CD4-positive, alpha-beta T cell (primary cell): ENCODE measurements at regions not wholly inside any gene's neighbourhood (a gene's known extent, or its start where the extent isn't known, plus 50 kb on each side); places are given as distances from the start of the nearest gene placed in this dataset.

Experiments
- ATAC-seq: fragments of 200-7000 bp; cut with Tn5 transposase; one replicate; pipeline ENCODE4 v1.10.0; 2022; ENCODE audit warnings: mild to moderate bottlenecking; ENCODE audit not compliant: poor library complexity
- CTCF ChIA-PET: fragments of 350-600 bp; sonication (Branson Sonifier 250); formaldehyde crosslinking; loops from one replicate; lab custom pipeline; 2021; ENCODE audit warnings: antibody characterized with exemption, inconsistent platforms; lab: Charles Lee
- POLR2A ChIA-PET: fragments of 350-600 bp; sonication (Branson Sonifier 250); formaldehyde crosslinking; loops from one replicate; lab custom pipeline; 2021; ENCODE audit warnings: antibody characterized with exemption, inconsistent platforms; lab: Charles Lee
- DNase-seq, 14 experiments: peaks; one replicate each; pipeline ENCODE4 v3.0.0-alpha.2; 2013 to 2020; ENCODE audit warnings: mixed read lengths in 2 of 14
- H3K27ac ChIP-seq, 2 donors: one replicate each; pipeline versions ENCODE4 v1.5.1 to v1.7.0; 2013; ENCODE audit warnings: low read length in 2 of 2, low read depth in 1 of 2, mild to moderate bottlenecking in 1 of 2
- H3K27me3 ChIP-seq, 2 experiments: 1 replicate in 1 of 2; 2 replicates in 1 of 2; pipeline versions ENCODE4 v1.6.1 to v1.7.0; 2013; ENCODE audit warnings: low read length in 2 of 2, control low read depth in 1 of 2, mild to moderate bottlenecking in 1 of 2, moderate library complexity in 1 of 2; ENCODE audit not compliant: insufficient read depth in 2 of 2, control insufficient read depth in 1 of 2
- H3K36me3 ChIP-seq: one replicate; pipeline ENCODE4 v1.6.1; 2013; ENCODE audit warnings: low read length, control low read depth; ENCODE audit not compliant: insufficient read depth
- H3K4me1 ChIP-seq: one replicate; pipeline ENCODE4 v1.6.1; 2013; ENCODE audit warnings: low read length, control low read depth; ENCODE audit not compliant: insufficient read depth
- H3K4me3 ChIP-seq: one replicate; pipeline ENCODE4 v1.5.1; 2013; ENCODE audit warnings: mild to moderate bottlenecking, low read length, moderate library complexity
- H3K9me3 ChIP-seq, 2 experiments: 1 replicate in 1 of 2; 2 replicates in 1 of 2; pipeline versions ENCODE4 v1.6.1 to v1.7.0; 2013; ENCODE audit warnings: low read length in 2 of 2, mild to moderate bottlenecking in 2 of 2, control low read depth in 1 of 2, moderate library complexity in 1 of 2; ENCODE audit not compliant: control insufficient read depth in 1 of 2, insufficient read depth in 1 of 2
- H3K27ac Mint-ChIP-seq: one replicate; pipeline ENCODE4 v1.8.0; 2020; ENCODE audit warnings: mixed read lengths
- H3K27me3 Mint-ChIP-seq: one replicate; pipeline ENCODE4 v1.8.0; 2021; ENCODE audit warnings: mixed read lengths
- H3K36me3 Mint-ChIP-seq: one replicate; pipeline ENCODE4 v1.8.0; 2021; ENCODE audit warnings: low read depth, mixed read lengths
- H3K4me1 Mint-ChIP-seq: one replicate; pipeline ENCODE4 v1.8.0; 2021; ENCODE audit warnings: low read depth, mixed read lengths
- H3K4me3 Mint-ChIP-seq: one replicate; pipeline ENCODE4 v1.8.0; 2020; ENCODE audit warnings: mild to moderate bottlenecking, mixed read lengths
- H3K9me3 Mint-ChIP-seq: one replicate; pipeline ENCODE4 v1.8.0; 2020; ENCODE audit warnings: mixed read lengths
- CTCF ChIP-seq: fragments of 200-600 bp; IDR thresholded peaks from one replicate; pipeline ENCODE4 v1.8.0; 2022; ENCODE audit warnings: antibody characterized with exemption, mild to moderate bottlenecking
- intact Hi-C, 2 experiments: fragments of 100-400 bp; cut with DNase I in 1 of 2; cut with micrococcal nuclease in 1 of 2; formaldehyde crosslinking; loops; one replicate each; pipeline versions ENCODE4 v1.15.1 to v1.9.0; 2023 to 2025; cut with DNase I, micrococcal nuclease

- ATAC-seq = no peak
- H3K4me1 ChIP-seq = no peaks in the 10 kb centered on the region
- TF ChIP-seq CTCF = no peak
- Mint-ChIP-seq H3K9me3 (peaks cover 10% of the 10 kb centered on the region), H3K36me3 (peaks cover 8% of the 10 kb centered on the region), H3K27me3 (no peaks in the 10 kb centered on the region), H3K4me3 (no peak overlapping the region), H3K4me1 (no peaks in the 10 kb centered on the region), H3K27ac (no peak overlapping the region)
- peaks cover 20 to 81% of the 10 kb centered on the region in 2 experiments for H3K9me3 ChIP-seq
- CTCF ChIA-PET = no interaction called here
- H3K36me3 ChIP-seq = no peaks in the 10 kb centered on the region
- DNase-seq = peak in 1 of 14 experiments; percentile 4
- H3K27me3 ChIP-seq = no peaks in the 10 kb centered on the region
- H3K27ac ChIP-seq = no peak overlapping the region
- POLR2A ChIA-PET = no interaction called here
- H3K4me3 ChIP-seq = no peak overlapping the region
- intact Hi-C loops = no loop called here
Measured at GRCh38 chr12:34288963-34289345, 266.7 kb downstream of the ALG10 start.

GRCh38 chr12:34289431-34290380 lies 267.4 kb downstream of the ALG10 start:
- no peak overlapping the region for H3K27ac Mint-ChIP-seq
- ChIA-PET POLR2A (no interaction called here), CTCF (no interaction called here)
- Histone ChIP-seq H3K27ac (no peak overlapping the region), H3K9me3 (peaks cover 12 to 88% of the 10 kb centered on the region in 2 experiments), H3K4me1 (no peaks in the 10 kb centered on the region), H3K4me3 (no peak overlapping the region), H3K36me3 (no peaks in the 10 kb centered on the region), H3K27me3 (no peaks in the 10 kb centered on the region)
- no peak overlapping the region for H3K4me3 Mint-ChIP-seq
- DNase-seq = peak in 2 of 14 experiments; percentile 1 to 21
- no peak for TF ChIP-seq CTCF
- no peak for ATAC-seq
- no peaks in the 10 kb centered on the region for H3K4me1 Mint-ChIP-seq
- intact Hi-C loops = no loop called here
- H3K27me3 Mint-ChIP-seq = no peaks in the 10 kb centered on the region
- H3K36me3 Mint-ChIP-seq = peaks cover 3% of the 10 kb centered on the region
- H3K9me3 Mint-ChIP-seq = peaks cover 6% of the 10 kb centered on the region

GRCh38 chr12:34290381-34290995 lies 268.2 kb downstream of the ALG10 start:
- H3K27ac ChIP-seq = no peak overlapping the region
- no peak overlapping the region for H3K4me3 Mint-ChIP-seq
- H3K27me3 Mint-ChIP-seq = no peaks in the 10 kb centered on the region
- no peak for TF ChIP-seq CTCF
- no peak overlapping the region for H3K27ac Mint-ChIP-seq
- no peak overlapping the region for H3K4me3 ChIP-seq
- peaks cover 10% of the 10 kb centered on the region for H3K36me3 Mint-ChIP-seq
- H3K27me3 ChIP-seq = no peaks in the 10 kb centered on the region
- H3K9me3 Mint-ChIP-seq = peaks cover 5% of the 10 kb centered on the region
- ATAC-seq (no peak), DNase-seq (peak in 1 of 14 experiments; percentile 1)
- no peaks in the 10 kb centered on the region for H3K4me1 ChIP-seq
- CTCF ChIA-PET = no interaction called here
- no peaks in the 10 kb centered on the region for H3K36me3 ChIP-seq
- POLR2A ChIA-PET = no interaction called here
- no peaks in the 10 kb centered on the region for H3K4me1 Mint-ChIP-seq
- peaks cover 11 to 96% of the 10 kb centered on the region in 2 experiments for H3K9me3 ChIP-seq
- intact Hi-C loops = no loop called here
